Upper lobe of left lung (tissue), 4 donors: ENCODE measurements at regions not wholly inside any gene's neighbourhood (a gene's known extent, or its start where the extent isn't known, plus 50 kb on each side); places are given as distances from the start of the nearest gene placed in this dataset.

Experiments used
- EP300 ChIP-seq, 4 donors: sonication (generic); formaldehyde crosslinking; IDR thresholded peaks; one replicate each; pipeline ENCODE4 v1.5.1; 2017; ENCODE audit warnings: antibody characterized with exemption in 4 of 4, control low read depth in 2 of 4
- POLR2A ChIP-seq, 4 donors: fragments of 450-650 bp; IDR thresholded peaks; one replicate each; pipeline ENCODE4 v1.5.1; 2016 to 2017; ENCODE audit warnings: antibody characterized with exemption in 4 of 4, mild to moderate bottlenecking in 2 of 4
- POLR2AphosphoS5 ChIP-seq, 2 donors: sonication (generic); formaldehyde crosslinking; IDR thresholded peaks; one replicate each; pipeline ENCODE4 v1.5.1; 2017; ENCODE audit warnings: antibody characterized with exemption in 2 of 2
- TF ChIP-seq, protein P1 (sequence below), 6 experiments: fragments of 450-650 bp in 4 of 6; fragments of 200-600 bp in 2 of 6; sonication (generic) in 2 of 6; IDR thresholded peaks; one replicate each; pipeline ENCODE4 v1.5.1; 2016 to 2019; ENCODE audit warnings: antibody characterized with exemption in 6 of 6

DNA sequence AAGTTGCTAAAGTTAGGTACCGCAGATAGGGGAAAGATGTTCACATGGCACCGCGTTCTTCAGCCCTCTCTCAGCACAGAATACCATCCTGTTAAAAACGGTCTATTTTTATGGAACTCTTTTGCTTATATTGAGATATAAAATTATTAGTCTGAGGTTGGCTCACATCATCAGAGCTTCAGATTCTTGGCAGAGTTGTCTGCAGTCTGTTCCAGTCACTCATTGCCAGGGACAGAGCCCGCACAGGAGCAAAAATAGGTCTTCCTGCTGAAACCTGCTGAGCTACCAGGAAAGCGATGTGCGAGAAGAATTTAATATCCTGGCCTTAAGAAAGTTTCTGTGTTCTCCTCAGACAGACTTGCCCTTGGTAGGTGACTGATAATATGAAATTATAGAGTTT, 249.8 kb downstream of the VRK1 start:
- TF ChIP-seq, protein P1, sequence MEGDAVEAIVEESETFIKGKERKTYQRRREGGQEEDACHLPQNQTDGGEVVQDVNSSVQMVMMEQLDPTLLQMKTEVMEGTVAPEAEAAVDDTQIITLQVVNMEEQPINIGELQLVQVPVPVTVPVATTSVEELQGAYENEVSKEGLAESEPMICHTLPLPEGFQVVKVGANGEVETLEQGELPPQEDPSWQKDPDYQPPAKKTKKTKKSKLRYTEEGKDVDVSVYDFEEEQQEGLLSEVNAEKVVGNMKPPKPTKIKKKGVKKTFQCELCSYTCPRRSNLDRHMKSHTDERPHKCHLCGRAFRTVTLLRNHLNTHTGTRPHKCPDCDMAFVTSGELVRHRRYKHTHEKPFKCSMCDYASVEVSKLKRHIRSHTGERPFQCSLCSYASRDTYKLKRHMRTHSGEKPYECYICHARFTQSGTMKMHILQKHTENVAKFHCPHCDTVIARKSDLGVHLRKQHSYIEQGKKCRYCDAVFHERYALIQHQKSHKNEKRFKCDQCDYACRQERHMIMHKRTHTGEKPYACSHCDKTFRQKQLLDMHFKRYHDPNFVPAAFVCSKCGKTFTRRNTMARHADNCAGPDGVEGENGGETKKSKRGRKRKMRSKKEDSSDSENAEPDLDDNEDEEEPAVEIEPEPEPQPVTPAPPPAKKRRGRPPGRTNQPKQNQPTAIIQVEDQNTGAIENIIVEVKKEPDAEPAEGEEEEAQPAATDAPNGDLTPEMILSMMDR (IDR thresholded peaks at IDR 0.05): no peak
- TF ChIP-seq POLR2A (IDR thresholded peaks at IDR 0.05) (no peak), EP300 (IDR thresholded peaks at IDR 0.05) (no peak), POLR2AphosphoS5 (IDR thresholded peaks at IDR 0.05) (no peak)
